IMR-90 (cell line): ENCODE measurements at regions not wholly inside any gene's neighbourhood (a gene's known extent, or its start where the extent isn't known, plus 50 kb on each side); places are given as distances from the start of the nearest gene placed in this dataset.

Experiments
- ATAC-seq: fragments of 200-7000 bp; cut with Tn5 transposase; 2 replicates; pipeline ENCODE4 v1.9.1; 2020; ENCODE audit warnings: low read depth, mild to moderate bottlenecking, moderate library complexity
- BruUV-seq: library from RNA; stranded (reverse); fragments of 400-500 nt; replicated peaks from 2 replicates; lab custom pipeline; 2021; lab: Mats Ljungman, UMichigan
- CTCF ChIA-PET: fragments of 300-600 bp; formaldehyde crosslinking; extraction: SDS; loops from one replicate; lab custom pipeline; 2021; ENCODE audit warnings: antibody characterized with exemption; lab: Yijun Ruan, JAX
- POLR2A ChIA-PET: fragments of 300-600 bp; sonication (Branson Sonifier 250); formaldehyde crosslinking; loops from one replicate; lab custom pipeline; 2022; ENCODE audit warnings: antibody characterized with exemption; ENCODE audit not compliant: unreplicated experiment; lab: Charles Lee
- DNase-seq: peaks from one replicate; pipeline ENCODE4 v3.0.0; 2013
- H2AFZ ChIP-seq: replicated peaks from 2 replicates; pipeline ENCODE3; 2013; ENCODE audit warnings: low read length, mild to moderate bottlenecking; ENCODE audit not compliant: poor library complexity
- H2AK5ac ChIP-seq: 2 replicates; pipeline ENCODE4 v1.6.1; 2013; ENCODE audit warnings: low read depth, low read length, inconsistent platforms
- H2AK9ac ChIP-seq: replicated peaks from 2 replicates; pipeline ENCODE3; 2013; ENCODE audit warnings: mild to moderate bottlenecking, low read depth, low read length, moderate library complexity; ENCODE audit not compliant: poor library complexity
- H2BK120ac ChIP-seq: 2 replicates; pipeline ENCODE4 v1.6.1; 2013; ENCODE audit warnings: low read depth, low read length, inconsistent platforms
- H2BK15ac ChIP-seq: 3 replicates; pipeline ENCODE4 v1.6.1; 2013; ENCODE audit warnings: low read depth, low read length, inconsistent platforms
- H2BK20ac ChIP-seq: 2 replicates; pipeline ENCODE4 v1.6.1; 2013; ENCODE audit warnings: low read depth, mild to moderate bottlenecking, inconsistent platforms, low read length, moderate library complexity
- H2BK5ac ChIP-seq: 2 replicates; pipeline ENCODE4 v1.6.1; 2013; ENCODE audit warnings: mild to moderate bottlenecking, low read depth, low read length, inconsistent platforms; ENCODE audit not compliant: poor library complexity, severe bottlenecking
- H3K14ac ChIP-seq: replicated peaks from 2 replicates; pipeline ENCODE4 v1.6.1; 2013; ENCODE audit warnings: low read depth, low read length, inconsistent platforms
- H3K18ac ChIP-seq: 2 replicates; pipeline ENCODE4 v1.6.1; 2013; ENCODE audit warnings: low read depth, low read length, control low read depth
- H3K23ac ChIP-seq: 2 replicates; pipeline ENCODE4 v1.6.1; 2013; ENCODE audit warnings: low read depth, low read length, inconsistent platforms
- H3K27ac ChIP-seq: 2 replicates; pipeline ENCODE4 v1.5.1; 2013; ENCODE audit warnings: mild to moderate bottlenecking, control low read depth, low read length; ENCODE audit not compliant: insufficient read depth
- H3K27me3 ChIP-seq: 2 replicates; pipeline ENCODE4 v1.6.1; 2013; ENCODE audit warnings: low read length; ENCODE audit not compliant: control insufficient read depth, insufficient read depth
- H3K36me3 ChIP-seq: 2 replicates; pipeline ENCODE4 v1.6.1; 2013; ENCODE audit warnings: low read length, mixed read lengths; ENCODE audit not compliant: control insufficient read depth, insufficient read depth
- H3K4ac ChIP-seq: 2 replicates; pipeline ENCODE4 v1.6.1; 2013; ENCODE audit warnings: low read depth, low read length, inconsistent platforms
- H3K4me1 ChIP-seq: 2 replicates; pipeline ENCODE4 v1.6.1; 2013; ENCODE audit warnings: low read length, mixed read lengths; ENCODE audit not compliant: control insufficient read depth, insufficient read depth
- H3K4me2 ChIP-seq: 2 replicates; pipeline ENCODE4 v1.6.1; 2013; ENCODE audit warnings: low read depth, mild to moderate bottlenecking, control low read depth, low read length, moderate library complexity
- H3K4me3 ChIP-seq: 2 replicates; pipeline ENCODE4 v1.5.1; 2013; ENCODE audit warnings: low read depth, mild to moderate bottlenecking, control low read depth, low read length, moderate library complexity; ENCODE audit not compliant: insufficient read depth
- H3K56ac ChIP-seq: 2 replicates; pipeline ENCODE4 v1.6.1; 2013; ENCODE audit warnings: low read length, inconsistent platforms; ENCODE audit not compliant: insufficient read depth; ENCODE audit errors: extremely low read depth
- H3K79me1 ChIP-seq, 2 experiments: 2 replicates each; pipeline ENCODE4 v1.6.1; 2013; ENCODE audit warnings: low read length in 2 of 2, inconsistent platforms in 1 of 2, low read depth in 1 of 2
- H3K9ac ChIP-seq: 2 replicates; pipeline ENCODE4 v1.6.1; 2013; ENCODE audit warnings: low read depth, low read length, control low read depth
- H3K9me1 ChIP-seq: 2 replicates; pipeline ENCODE4 v1.6.1; 2013; ENCODE audit warnings: low read length, inconsistent platforms; ENCODE audit not compliant: insufficient read depth
- H3K9me3 ChIP-seq: 2 replicates; pipeline ENCODE4 v1.6.1; 2013; ENCODE audit warnings: low read length; ENCODE audit not compliant: control insufficient read depth, insufficient read depth
- H4K20me1 ChIP-seq: 2 replicates; pipeline ENCODE4 v1.6.1; 2013; ENCODE audit warnings: low read length, inconsistent platforms; ENCODE audit not compliant: insufficient read depth
- H4K5ac ChIP-seq: 2 replicates; pipeline ENCODE4 v1.6.1; 2013; ENCODE audit warnings: mild to moderate bottlenecking, low read depth, low read length, control low read depth
- H4K8ac ChIP-seq, 2 experiments: 2 replicates each; pipeline ENCODE4 v1.6.1; 2013; ENCODE audit warnings: low read depth in 2 of 2, low read length in 2 of 2, control low read depth in 1 of 2, inconsistent platforms in 1 of 2
- H4K91ac ChIP-seq: 2 replicates; pipeline ENCODE4 v1.6.1; 2013; ENCODE audit warnings: low read depth, low read length, inconsistent platforms; ENCODE audit not compliant: insufficient read depth
- BHLHE40 ChIP-seq: fragments of 150-350 bp; IDR thresholded peaks from 2 replicates; pipeline ENCODE4 v1.6.1; 2016; ENCODE audit warnings: mild to moderate bottlenecking, low read depth, low read length
- CEBPB ChIP-seq: IDR thresholded peaks from 2 replicates; pipeline ENCODE4 v1.6.1; 2012; ENCODE audit warnings: low read depth, low read length, improper control_type of control experiment
- CHD1 ChIP-seq: IDR thresholded peaks from 2 replicates; pipeline ENCODE4 v1.6.1; 2012; ENCODE audit warnings: low read depth, low read length, improper control_type of control experiment
- FOS ChIP-seq: fragments of 150-350 bp; IDR thresholded peaks from 2 replicates; pipeline ENCODE4 v1.6.1; 2016; ENCODE audit warnings: low read depth, low read length
- MAFK ChIP-seq: IDR thresholded peaks from 2 replicates; pipeline ENCODE4 v1.6.1; 2012; ENCODE audit warnings: low read depth, low read length, improper control_type of control experiment
- MAZ ChIP-seq: IDR thresholded peaks from 2 replicates; pipeline ENCODE4 v1.6.1; 2012; ENCODE audit warnings: low read depth, mild to moderate bottlenecking, low read length, improper control_type of control experiment, moderate library complexity, borderline replicate concordance
- MXI1 ChIP-seq: IDR thresholded peaks from 2 replicates; pipeline ENCODE4 v1.6.1; 2012; ENCODE audit warnings: low read depth, mild to moderate bottlenecking, low read length, moderate library complexity, borderline replicate concordance
- NFE2L2 ChIP-seq: fragments of 150-350 bp; IDR thresholded peaks from 2 replicates; pipeline ENCODE4 v1.6.1; 2016; ENCODE audit warnings: low read depth, mild to moderate bottlenecking, low read length
- POLR2A ChIP-seq: IDR thresholded peaks from 2 replicates; pipeline ENCODE4 v1.6.1; 2012; ENCODE audit warnings: mild to moderate bottlenecking, low read depth, low read length
- RAD21 ChIP-seq: IDR thresholded peaks from 2 replicates; pipeline ENCODE4 v1.6.1; 2012; ENCODE audit warnings: low read length, improper control_type of control experiment
- RCOR1 ChIP-seq: IDR thresholded peaks from 2 replicates; pipeline ENCODE4 v1.6.1; 2012; ENCODE audit warnings: mild to moderate bottlenecking, low read length, improper control_type of control experiment; ENCODE audit not compliant: insufficient replicate concordance
- RFX5 ChIP-seq: IDR thresholded peaks from 2 replicates; pipeline ENCODE4 v1.8.0; 2012; ENCODE audit warnings: low read depth, mild to moderate bottlenecking, low read length, moderate library complexity
- SMC3 ChIP-seq: fragments of 150-350 bp; IDR thresholded peaks from 2 replicates; pipeline ENCODE4 v1.6.1; 2016; ENCODE audit warnings: low read depth, mild to moderate bottlenecking, antibody characterized with exemption, low read length, moderate library complexity
- WGBS, 2 experiments: methylation state at CpG; one replicate each; pipeline versions ENCODE4 v1.1.5 to v1.1.7; 2013; ENCODE audit warnings: missing lambda C conversion rate in 2 of 2; ENCODE audit not compliant: insufficient read length in 1 of 2; ENCODE audit errors: extremely low coverage in 2 of 2; 5-methylcytosine and 5-hydroxymethylcytosine counted together
- dilution Hi-C: fragments of 300-500 bp; cut with HindIII; formaldehyde crosslinking; loops from one replicate; pipeline ENCODE4 v1.14.3; 2018; ENCODE audit warnings: low sequenced_read_pairs; ENCODE audit not compliant: unreplicated experiment
- in situ Hi-C: fragments of 300-500 bp; cut with MboI; formaldehyde crosslinking; loops from 3 replicates; pipeline ENCODE4 v1.14.3; 2019; ENCODE audit warnings: low sequenced_read_pairs, inconsistent platforms, mixed read lengths
- intact Hi-C: fragments of 100-400 bp; cut with micrococcal nuclease; formaldehyde crosslinking; loops from 2 replicates; pipeline ENCODE4 v1.10.0; 2022
- TF ChIP-seq, protein P1 (sequence below): fragments of 150-350 bp; IDR thresholded peaks from 2 replicates; pipeline ENCODE4 v1.6.1; 2017; ENCODE audit warnings: mild to moderate bottlenecking, antibody characterized with exemption, low read length, low read depth
- TF ChIP-seq, protein P2 (sequence below): fragments of 150-350 bp; IDR thresholded peaks from 2 replicates; pipeline ENCODE4 v1.6.1; 2016; ENCODE audit warnings: low read depth, mild to moderate bottlenecking, low read length, moderate library complexity, borderline replicate concordance
- TF ChIP-seq, protein P3 (sequence below): conservative IDR thresholded peaks from 2 replicates; pipeline ENCODE4 v1.5.1; 2012; ENCODE audit warnings: mild to moderate bottlenecking, low read depth, low read length, improper control_type of control experiment

- H3K79me1 ChIP-seq, result no peaks in the 10 kb centered on the region
- no peak overlapping the region for H3K14ac ChIP-seq
- DNase-seq (no peak), ATAC-seq (no peak)
- intact Hi-C loops, result no loop called here
- H4K8ac ChIP-seq, result no peak overlapping the region
- in situ Hi-C loops, result no loop called here
- H3K4ac ChIP-seq, result no peak overlapping the region
- H2BK15ac ChIP-seq, result no peak overlapping the region
- H3K56ac ChIP-seq, result no peak overlapping the region
- BruUV-seq, result no TSS peak
- no peak overlapping the region for H3K18ac ChIP-seq
- H3K27me3 ChIP-seq, result no peaks in the 10 kb centered on the region
- H2BK120ac ChIP-seq, result no peak overlapping the region
- no peak overlapping the region for H3K27ac ChIP-seq
- no peak overlapping the region for H3K4me3 ChIP-seq
- H3K9ac ChIP-seq, result no peak overlapping the region
- no peak overlapping the region for H4K5ac ChIP-seq
- no peaks in the 10 kb centered on the region for H3K4me1 ChIP-seq
- no peaks in the 10 kb centered on the region for H3K36me3 ChIP-seq
- H3K4me2 ChIP-seq, result no peak overlapping the region
- H2AFZ ChIP-seq, result no peak overlapping the region
- no peak overlapping the region for H4K91ac ChIP-seq
- H2BK5ac ChIP-seq, result no peak overlapping the region
- POLR2A ChIA-PET, result no interaction called here
- CTCF ChIA-PET, result no interaction called here
- H2AK9ac ChIP-seq, result no peak overlapping the region
- no CpG with 5 or more reads among the region's 1 CpG for WGBS, 2 experiments
- no peaks in the 10 kb centered on the region for H3K9me1 ChIP-seq
- H3K23ac ChIP-seq, result no peak overlapping the region
- no peak overlapping the region for H2AK5ac ChIP-seq
- no peaks in the 10 kb centered on the region for H4K20me1 ChIP-seq
- dilution Hi-C loops, result no loop called here
- H3K9me3 ChIP-seq, result no peaks in the 10 kb centered on the region
- TF ChIP-seq, protein P1, sequence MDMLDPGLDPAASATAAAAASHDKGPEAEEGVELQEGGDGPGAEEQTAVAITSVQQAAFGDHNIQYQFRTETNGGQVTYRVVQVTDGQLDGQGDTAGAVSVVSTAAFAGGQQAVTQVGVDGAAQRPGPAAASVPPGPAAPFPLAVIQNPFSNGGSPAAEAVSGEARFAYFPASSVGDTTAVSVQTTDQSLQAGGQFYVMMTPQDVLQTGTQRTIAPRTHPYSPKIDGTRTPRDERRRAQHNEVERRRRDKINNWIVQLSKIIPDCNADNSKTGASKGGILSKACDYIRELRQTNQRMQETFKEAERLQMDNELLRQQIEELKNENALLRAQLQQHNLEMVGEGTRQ, result no peak
- TF ChIP-seq MAFK, result no peak
- TF ChIP-seq CEBPB, result no peak
- TF ChIP-seq, protein P2, sequence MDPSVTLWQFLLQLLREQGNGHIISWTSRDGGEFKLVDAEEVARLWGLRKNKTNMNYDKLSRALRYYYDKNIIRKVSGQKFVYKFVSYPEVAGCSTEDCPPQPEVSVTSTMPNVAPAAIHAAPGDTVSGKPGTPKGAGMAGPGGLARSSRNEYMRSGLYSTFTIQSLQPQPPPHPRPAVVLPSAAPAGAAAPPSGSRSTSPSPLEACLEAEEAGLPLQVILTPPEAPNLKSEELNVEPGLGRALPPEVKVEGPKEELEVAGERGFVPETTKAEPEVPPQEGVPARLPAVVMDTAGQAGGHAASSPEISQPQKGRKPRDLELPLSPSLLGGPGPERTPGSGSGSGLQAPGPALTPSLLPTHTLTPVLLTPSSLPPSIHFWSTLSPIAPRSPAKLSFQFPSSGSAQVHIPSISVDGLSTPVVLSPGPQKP, result no peak
- TF ChIP-seq RFX5, result no peak
- TF ChIP-seq RCOR1, result no peak
- TF ChIP-seq CHD1, result no peak
- no peak for TF ChIP-seq MAZ
- TF ChIP-seq RAD21, result no peak
- TF ChIP-seq BHLHE40, result no peak
- no peak for TF ChIP-seq NFE2L2
- TF ChIP-seq, protein P3, sequence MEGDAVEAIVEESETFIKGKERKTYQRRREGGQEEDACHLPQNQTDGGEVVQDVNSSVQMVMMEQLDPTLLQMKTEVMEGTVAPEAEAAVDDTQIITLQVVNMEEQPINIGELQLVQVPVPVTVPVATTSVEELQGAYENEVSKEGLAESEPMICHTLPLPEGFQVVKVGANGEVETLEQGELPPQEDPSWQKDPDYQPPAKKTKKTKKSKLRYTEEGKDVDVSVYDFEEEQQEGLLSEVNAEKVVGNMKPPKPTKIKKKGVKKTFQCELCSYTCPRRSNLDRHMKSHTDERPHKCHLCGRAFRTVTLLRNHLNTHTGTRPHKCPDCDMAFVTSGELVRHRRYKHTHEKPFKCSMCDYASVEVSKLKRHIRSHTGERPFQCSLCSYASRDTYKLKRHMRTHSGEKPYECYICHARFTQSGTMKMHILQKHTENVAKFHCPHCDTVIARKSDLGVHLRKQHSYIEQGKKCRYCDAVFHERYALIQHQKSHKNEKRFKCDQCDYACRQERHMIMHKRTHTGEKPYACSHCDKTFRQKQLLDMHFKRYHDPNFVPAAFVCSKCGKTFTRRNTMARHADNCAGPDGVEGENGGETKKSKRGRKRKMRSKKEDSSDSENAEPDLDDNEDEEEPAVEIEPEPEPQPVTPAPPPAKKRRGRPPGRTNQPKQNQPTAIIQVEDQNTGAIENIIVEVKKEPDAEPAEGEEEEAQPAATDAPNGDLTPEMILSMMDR, result no peak
- TF ChIP-seq SMC3, result no peak
- TF ChIP-seq POLR2A, result no peak
- no peak for TF ChIP-seq FOS
- no peak for TF ChIP-seq MXI1
- H2BK20ac ChIP-seq, result no peak overlapping the region
These were observed 357.4 kb upstream of the SLC39A10 start for GRCh38 chr2:195299600-195299999.
